Spleen (tissue), 7 donors: ENCODE measurements at regions not wholly inside any gene's neighbourhood (a gene's known extent, or its start where the extent isn't known, plus 50 kb on each side); places are given as distances from the start of the nearest gene placed in this dataset.

Experiments used
- CTCF ChIP-seq, 11 experiments: fragments of 200-600 bp in 7 of 11; fragments of 450-650 bp in 4 of 11; sonication (generic) in 4 of 11; IDR thresholded peaks in 8 of 11; conservative IDR thresholded peaks in 3 of 11; 1 replicate in 7 of 11; 2 replicates in 4 of 11; pipeline versions ENCODE4 v1.4.0 to v1.8.0; 2016 to 2021; ENCODE audit warnings: antibody characterized with exemption in 11 of 11, inconsistent platforms in 4 of 11, mild to moderate bottlenecking in 1 of 11
- POLR2AphosphoS5 ChIP-seq, 3 donors: sonication (generic); formaldehyde crosslinking; IDR thresholded peaks; one replicate each; pipeline ENCODE4 v1.5.1; 2017; ENCODE audit warnings: antibody characterized with exemption in 3 of 3
- donor health status: DM: no; HTN: no; CAD: no; lungs with moderate emphysema.
- donor health status: DM: no; HTN: no; CAD: no.
- donor health status: DM: no; HTN: no; CAD: no.

- TF ChIP-seq CTCF (IDR thresholded peaks at IDR 0.05 in 8 of 11, conservative IDR thresholded peaks at IDR 0.05 in 3 of 11) (no peak), POLR2AphosphoS5 (IDR thresholded peaks at IDR 0.05) (no peak)
These were observed 355.8 kb upstream of the MKI67 start for GRCh38 chr10:128482052-128482451.
